HepG2 (cell line): ENCODE measurements at regions not wholly inside any gene's neighbourhood (a gene's known extent, or its start where the extent isn't known, plus 50 kb on each side); places are given as distances from the start of the nearest gene placed in this dataset.

Experiments used
- ATAC-seq: fragments of 200-7000 bp; cut with Tn5 transposase; 3 replicates; pipeline ENCODE4 v1.9.1; 2020; ENCODE audit warnings: mild to moderate bottlenecking, moderate library complexity
- BruUV-seq: library from RNA; stranded (reverse); fragments of 400-500 nt; replicated peaks from 2 replicates; lab custom pipeline; 2021; lab: Mats Ljungman, UMichigan
- CTCF ChIA-PET: fragments of 300-600 bp; formaldehyde crosslinking; extraction: SDS; loops from one replicate; lab custom pipeline; 2021; ENCODE audit warnings: low total read pairs, inconsistent platforms, low intra/inter-chr PET ratio; lab: Yijun Ruan, JAX
- POLR2A ChIA-PET: fragments of 350-600 bp; sonication (Branson Sonifier 250); formaldehyde crosslinking; loops from one replicate; lab custom pipeline; 2020; ENCODE audit warnings: antibody characterized with exemption, inconsistent platforms; lab: Yijun Ruan, JAX
- DNase-seq: peaks from one replicate; pipeline ENCODE4 v3.0.0-alpha.2; 2015; ENCODE audit warnings: low spot score
- FAIRE-seq: peaks from 3 replicates; lab custom pipeline; 2011; peaks lifted over from hg19 to GRCh38; lab: Jason Lieb, UNC
- H2AFZ ChIP-seq: one replicate; pipeline ENCODE4 v1.6.1; 2011; ENCODE audit warnings: low read length, inconsistent platforms
- H3K27ac ChIP-seq: fragments of 300-600 bp; 3 replicates; pipeline ENCODE4 v1.8.0; 2011; ENCODE audit warnings: mixed run types, mild to moderate bottlenecking, mixed read lengths, low read length, inconsistent platforms; ENCODE audit not compliant: insufficient read depth; ENCODE audit errors: extremely low read length
- H3K27me3 ChIP-seq, 2 experiments: fragments of 200-600 bp in 1 of 2; 2 replicates in 1 of 2; 3 replicates in 1 of 2; pipeline versions ENCODE4 v1.6.0 to v1.8.0; 2011; ENCODE audit warnings: low read length in 2 of 2, mild to moderate bottlenecking in 2 of 2, moderate library complexity in 2 of 2, inconsistent platforms in 1 of 2; ENCODE audit not compliant: insufficient read depth in 2 of 2, control insufficient read depth in 1 of 2
- H3K36me3 ChIP-seq, 2 experiments: fragments of 200-600 bp in 1 of 2; replicated peaks in 1 of 2; 2 replicates in 1 of 2; 3 replicates in 1 of 2; pipeline versions ENCODE4 v1.5.1 to v1.8.0; 2011; ENCODE audit warnings: low read length in 2 of 2, inconsistent platforms in 1 of 2; ENCODE audit not compliant: insufficient read depth in 2 of 2, control insufficient read depth in 1 of 2
- H3K4me1 ChIP-seq: 2 replicates; pipeline ENCODE4 v1.5.1; 2012; ENCODE audit warnings: low read length, inconsistent platforms; ENCODE audit not compliant: insufficient read depth
- H3K4me2 ChIP-seq: 2 replicates; pipeline ENCODE4 v1.6.0; 2011; ENCODE audit warnings: low read depth, low read length, inconsistent platforms
- H3K4me3 ChIP-seq, 3 experiments: fragments of 200-600 bp in 1 of 3; sonication (generic), shearing (Covaris generic) in 1 of 3; replicated peaks in 1 of 3; 2 replicates each; pipeline ENCODE4 v1.5.1; 2011 to 2016; ENCODE audit warnings: low read length in 3 of 3, inconsistent platforms in 2 of 3, low read depth in 2 of 3, mild to moderate bottlenecking in 2 of 3, control low read depth in 1 of 3, mixed read lengths in 1 of 3; ENCODE audit not compliant: insufficient read depth in 1 of 3
- H3K79me2 ChIP-seq: one replicate; pipeline ENCODE4 v1.6.1; 2011; ENCODE audit warnings: low read length, inconsistent platforms; ENCODE audit not compliant: insufficient read depth
- H3K9ac ChIP-seq: 2 replicates; pipeline ENCODE4 v1.6.0; 2011; ENCODE audit warnings: mild to moderate bottlenecking, low read depth, low read length, inconsistent platforms; ENCODE audit not compliant: insufficient read depth
- H3K9me3 ChIP-seq: 2 replicates; pipeline ENCODE4 v1.5.1; 2012; ENCODE audit warnings: mild to moderate bottlenecking, low read length
- H4K20me1 ChIP-seq: 2 replicates; pipeline ENCODE4 v1.6.0; 2011; ENCODE audit warnings: inconsistent platforms, mild to moderate bottlenecking, low read length, moderate library complexity; ENCODE audit not compliant: insufficient read depth
- AKNA ChIP-seq: sonication (generic); formaldehyde crosslinking; IDR thresholded peaks from 2 replicates; pipeline ENCODE4 v1.4.0; 2020; ENCODE audit warnings: missing genetic modification reagents, borderline replicate concordance
- HOXA5 ChIP-seq: sonication (generic); formaldehyde crosslinking; IDR thresholded peaks from 2 replicates; pipeline ENCODE4 v1.4.0; 2020; ENCODE audit warnings: missing genetic modification reagents
- KLF11 ChIP-seq: IDR thresholded peaks from 2 replicates; pipeline ENCODE4 v1.6.1; 2016; ENCODE audit warnings: missing compliant biosample characterization
- MLLT10 ChIP-seq: sonication (generic); formaldehyde crosslinking; IDR thresholded peaks from 2 replicates; pipeline ENCODE4 v1.4.0; 2020; ENCODE audit warnings: missing genetic modification reagents
- REXO4 ChIP-seq: sonication (generic); formaldehyde crosslinking; IDR thresholded peaks from 2 replicates; pipeline ENCODE4 v1.8.0; 2022; ENCODE audit warnings: missing genetic modification reagents, mild to moderate bottlenecking, borderline replicate concordance
- U2AF2 ChIP-seq: fragments of 200-400 bp; formaldehyde crosslinking; IDR thresholded peaks from 2 replicates; pipeline ENCODE4 v1.6.1; 2017; ENCODE audit warnings: low read depth, mild to moderate bottlenecking, low read length
- ZNF616 ChIP-seq: sonication (generic); formaldehyde crosslinking; IDR thresholded peaks from 2 replicates; pipeline ENCODE4 v1.5.0; 2020; ENCODE audit warnings: low read depth, mild to moderate bottlenecking, missing genetic modification reagents
- WGBS: methylation state at CpG from one replicate; pipeline ENCODE4 v1.1.6; 2017; ENCODE audit warnings: low lambda C conversion rate; 5-methylcytosine and 5-hydroxymethylcytosine counted together
- in situ Hi-C: cut with HindIII; loops from 2 replicates; pipeline ENCODE4 v1.10.0; 2017; ENCODE audit warnings: low pct_unique_long_range_greater_than_20kb; ENCODE audit not compliant: extremely low pct_ligation_motif_present
- intact Hi-C: fragments of 100-400 bp; cut with micrococcal nuclease; formaldehyde crosslinking; loops from one replicate; pipeline ENCODE4 v1.10.0; 2022; ENCODE audit not compliant: unreplicated experiment

GRCh38 chr10:20955355-20955893 lies 58.3 kb upstream of the NEBL start:
- H3K79me2 ChIP-seq: no peaks in the 10 kb centered on the region
- peaks cover 0 to 7% of the 10 kb centered on the region in 2 experiments; a peak in 1 of 5 replicates for H3K27me3 ChIP-seq
- no peak overlapping the region for H3K27ac ChIP-seq
- H3K4me3 ChIP-seq: no peak overlapping the region
- DNase-seq: no peak
- H3K9ac ChIP-seq: no peak overlapping the region
- FAIRE-seq: no peak
- intact Hi-C loops: no loop called here
- no peak for ATAC-seq
- no peaks in the 10 kb centered on the region for H3K36me3 ChIP-seq
- no peak overlapping the region for H2AFZ ChIP-seq
- no peaks in the 10 kb centered on the region for H4K20me1 ChIP-seq
- 2% methylated on average over 1 of the region's 1 CpG for WGBS
- H3K4me2 ChIP-seq: no peak overlapping the region
- H3K9me3 ChIP-seq: no peaks in the 10 kb centered on the region
- POLR2A ChIA-PET: no interaction called here
- TF ChIP-seq REXO4 (CRISPR knock-in tag): no peak
- TF ChIP-seq KLF11 (CRISPR knock-in tag): no peak
- no peak for TF ChIP-seq MLLT10 (CRISPR knock-in tag)
- TF ChIP-seq HOXA5 (CRISPR knock-in tag): no peak
- no peak for TF ChIP-seq ZNF616
- no peak for TF ChIP-seq AKNA
- TF ChIP-seq U2AF2: no peak
- in situ Hi-C loops: no loop called here
- CTCF ChIA-PET: no interaction called here
- H3K4me1 ChIP-seq: no peaks in the 10 kb centered on the region
- no TSS peak for BruUV-seq
